GM21515 (cell line): ENCODE measurements at regions not wholly inside any gene's neighbourhood (a gene's known extent, or its start where the extent isn't known, plus 50 kb on each side); places are given as distances from the start of the nearest gene placed in this dataset.

Source experiments
- ATAC-seq: cut with Tn5 transposase; IDR thresholded peaks from one replicate; pipeline ENCODE4 v1.9.1; 2021; ENCODE audit not compliant: unreplicated experiment

DNA sequence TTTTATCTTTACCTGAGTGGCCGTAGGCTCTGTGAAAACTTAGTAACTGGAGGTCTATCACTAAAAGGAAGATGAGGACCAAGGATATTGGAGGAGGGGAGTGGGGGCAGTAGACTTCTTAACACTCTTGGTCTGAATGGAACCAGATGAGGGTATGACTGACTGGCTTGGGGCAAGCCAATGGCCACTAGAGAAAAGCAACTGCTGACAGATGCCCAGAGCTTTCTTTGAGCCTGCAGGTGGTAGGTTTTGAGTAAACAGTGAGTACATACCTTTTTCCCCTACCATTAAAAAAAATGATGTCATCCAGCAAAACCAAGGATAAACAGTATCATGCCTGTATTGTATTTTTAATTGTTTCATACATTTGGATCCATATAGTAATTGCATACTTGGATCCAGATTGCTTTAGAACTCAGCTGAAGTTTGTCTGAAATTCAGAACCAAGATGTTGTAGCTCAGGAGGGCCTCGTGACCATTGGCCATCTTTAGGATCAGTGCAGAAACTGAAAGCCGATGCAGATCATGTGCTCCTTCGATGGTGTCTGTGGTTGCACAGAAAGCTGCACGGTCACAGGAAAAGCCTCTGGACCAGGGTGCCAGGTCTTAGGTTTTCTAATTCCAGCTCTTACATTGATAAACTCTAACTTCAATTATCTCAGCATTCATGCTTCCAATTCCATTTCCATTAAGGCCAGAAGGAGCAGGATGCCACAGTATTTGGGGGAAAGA is 131.0 kb downstream of the PDGFRA start:
- ATAC-seq = no peak

DNA sequence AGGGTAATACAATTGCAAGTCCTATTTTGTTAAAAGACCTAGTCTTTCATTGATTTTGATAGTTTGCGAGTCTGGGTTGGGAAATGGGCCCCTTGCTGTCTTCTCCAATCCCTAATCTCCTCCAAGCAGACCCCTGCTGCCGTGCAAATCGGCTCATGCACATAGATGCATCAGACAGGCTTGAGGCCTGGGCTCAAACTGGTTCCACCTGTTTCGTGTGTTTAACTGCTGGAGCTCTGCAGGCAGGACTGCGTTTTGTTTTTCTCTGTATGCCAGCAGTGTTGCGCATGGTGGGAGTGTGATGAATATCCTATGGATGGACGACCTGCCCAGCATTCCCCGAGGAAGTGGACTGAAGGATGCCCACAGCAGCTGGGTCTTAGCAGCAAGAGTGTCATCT is 133.9 kb downstream of the PDGFRA start:
- no peak for ATAC-seq

DNA sequence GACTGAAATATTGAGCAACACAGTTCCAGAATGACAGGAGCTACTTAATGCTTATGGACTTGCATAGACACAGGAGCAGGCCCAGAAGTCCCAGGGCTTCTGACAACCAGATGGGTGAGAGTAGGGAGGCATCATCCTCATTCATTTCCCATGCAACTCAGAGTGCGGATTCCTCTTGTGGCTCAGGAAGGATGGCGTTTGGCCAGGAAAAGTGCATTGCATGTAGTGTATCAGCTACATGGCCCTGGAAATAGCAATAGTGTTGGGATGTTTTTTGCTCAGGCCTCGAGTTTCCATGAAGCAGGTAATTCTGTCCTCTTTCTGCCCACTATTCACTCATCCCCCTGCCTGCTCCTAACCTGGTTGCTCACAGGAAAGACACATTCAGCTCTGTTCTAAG is 136.6 kb downstream of the PDGFRA start:
- ATAC-seq = no peak

DNA sequence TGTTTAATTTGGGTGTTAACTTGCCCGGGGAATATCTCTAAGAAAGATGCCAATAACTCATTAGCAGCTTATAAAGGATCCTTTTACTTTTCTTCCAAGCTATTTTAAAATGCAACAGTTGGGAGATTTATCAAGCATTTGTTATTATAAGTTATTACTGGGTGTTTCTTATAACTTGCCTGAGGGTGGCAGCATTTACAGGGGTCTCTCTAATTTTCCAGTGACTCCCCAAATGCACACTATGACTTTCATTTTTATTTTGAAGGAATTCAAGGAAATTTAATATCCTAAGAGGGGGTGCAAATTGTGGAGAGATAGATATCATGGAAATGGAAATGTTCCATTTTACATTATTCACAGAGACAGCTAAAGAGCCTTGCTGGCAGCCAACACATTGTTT is 138.0 kb downstream of the PDGFRA start:
- no peak for ATAC-seq

GRCh38 chr4:54368281-54369265 is 139.5 kb downstream of the PDGFRA start:
- no peak for ATAC-seq

- no peak for ATAC-seq
These were observed 142.1 kb downstream of the PDGFRA start for GRCh38 chr4:54371173-54371572.

- no peak for ATAC-seq
These were observed 143.9 kb downstream of the PDGFRA start for GRCh38 chr4:54372951-54373350.

GRCh38 chr4:54373718-54374210 is 144.7 kb downstream of the PDGFRA start:
- ATAC-seq = no peak

GRCh38 chr4:54378461-54378860 is 149.4 kb downstream of the PDGFRA start:
- no peak for ATAC-seq

GRCh38 chr4:54384152-54384551 is 155.1 kb downstream of the PDGFRA start:
- no peak for ATAC-seq

DNA sequence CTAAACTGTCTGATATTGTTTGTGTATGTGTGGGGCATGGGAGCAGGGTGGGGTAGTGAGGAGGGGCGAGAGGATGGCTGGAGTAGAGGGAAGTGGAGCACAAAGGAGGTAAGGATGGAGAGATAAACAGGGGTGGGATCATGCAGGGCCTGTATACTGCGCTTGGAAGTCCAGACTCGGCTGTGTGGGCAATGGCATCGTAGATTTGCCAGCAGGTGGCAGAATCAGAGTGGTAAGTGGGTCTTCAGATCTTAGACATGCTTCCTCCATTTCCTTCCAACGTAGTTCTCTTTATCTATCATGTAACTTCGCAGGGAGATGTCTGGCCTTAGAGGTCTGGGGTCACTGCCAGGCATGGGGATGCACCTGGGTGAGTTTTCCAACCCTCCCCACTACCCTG is 155.5 kb downstream of the PDGFRA start:
- ATAC-seq = no peak

GRCh38 chr4:54386042-54386669 is 157.1 kb downstream of the PDGFRA start:
- no peak for ATAC-seq

GRCh38 chr4:54386693-54387092 is 157.6 kb downstream of the PDGFRA start:
- no peak for ATAC-seq

DNA sequence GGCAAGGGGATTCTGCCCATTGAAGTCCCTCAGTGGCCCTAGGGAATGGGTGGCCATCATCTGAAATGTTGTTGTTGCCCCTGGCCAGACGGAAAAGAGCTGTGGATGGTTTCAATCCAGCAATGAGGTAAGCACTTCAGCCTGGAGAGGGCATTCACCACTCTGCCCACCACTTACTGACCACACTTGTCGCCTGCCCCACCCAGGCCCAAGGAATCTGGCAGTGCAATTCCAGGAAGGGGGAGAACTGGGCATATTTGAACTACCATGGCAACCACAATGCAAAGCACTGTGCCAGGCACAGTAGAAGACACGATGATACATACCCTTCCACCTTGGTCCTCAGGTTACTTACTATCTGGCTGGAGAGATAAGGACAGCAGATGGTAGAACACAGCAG is 161.6 kb downstream of the PDGFRA start:
- no peak for ATAC-seq

- ATAC-seq = no peak
These were observed 162.0 kb downstream of the PDGFRA start for GRCh38 chr4:54391104-54391503.

GRCh38 chr4:54392479-54392878 is 163.4 kb downstream of the PDGFRA start:
- ATAC-seq = no peak

GRCh38 chr4:54393243-54393642 is 164.2 kb downstream of the PDGFRA start:
- no peak for ATAC-seq

DNA sequence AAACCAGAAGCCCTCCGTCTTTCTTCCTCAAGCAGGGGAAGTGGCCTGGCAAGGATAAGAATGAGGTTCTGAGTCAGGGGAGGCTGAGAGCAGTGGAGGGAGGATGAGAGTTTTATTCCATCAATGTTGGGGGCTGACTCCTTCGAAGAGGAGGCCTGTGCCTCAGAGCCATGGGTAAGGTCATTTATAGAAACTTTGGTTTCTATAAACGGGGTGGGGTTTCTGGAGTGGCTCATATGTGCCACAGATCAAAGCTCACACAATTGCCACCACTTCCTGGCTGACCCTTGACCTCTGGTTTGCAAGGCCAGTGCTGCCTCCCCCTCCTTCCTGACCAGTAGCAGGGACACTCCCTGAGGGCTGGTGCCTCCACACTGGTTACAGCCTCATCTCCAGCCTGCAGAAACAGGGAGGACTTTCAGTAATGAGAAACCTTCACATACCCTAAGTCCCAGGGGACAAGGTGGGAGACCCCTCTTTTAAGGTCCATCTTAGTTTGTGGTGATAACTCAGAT is 166.0 kb downstream of the PDGFRA start:
- ATAC-seq = no peak

- no peak for ATAC-seq
These were observed 171.1 kb downstream of the PDGFRA start for GRCh38 chr4:54400188-54400587.

GRCh38 chr4:54400802-54401201 is 171.7 kb downstream of the PDGFRA start:
- ATAC-seq = no peak

GRCh38 chr4:54402880-54403480 is 173.9 kb downstream of the PDGFRA start:
- no peak for ATAC-seq
